Activated T-helper 2 cell treated with anti-CD3 and anti-CD28 coated beads, Interferon-gamma antibody, Interleukin-2, Interleukin-4, amounts not matched to agents 10 μg/mL and 5 μg/mL and 100 μg/mL, durations not matched to agents 14 hours and 24 hours and 36 hours (primary cell): ENCODE measurements at regions not wholly inside any gene's neighbourhood (a gene's known extent, or its start where the extent isn't known, plus 50 kb on each side); places are given as distances from the start of the nearest gene placed in this dataset.
"Not testable (repeated sequence)": the region's sequence is repeated elsewhere in the genome, so short reads cannot be mapped to it uniquely, and the experiment has no call there.

Source experiments
- DNase-seq: peaks from one replicate; pipeline ENCODE4 v3.0.0; 2021; ENCODE audit warnings: low spot score
- H3K27ac Mint-ChIP-seq: one replicate; pipeline ENCODE4 v1.8.0; 2021; ENCODE audit warnings: mixed read lengths
- H3K27me3 Mint-ChIP-seq: one replicate; pipeline ENCODE4 v1.8.0; 2021; ENCODE audit warnings: low read depth, mixed read lengths
- H3K36me3 Mint-ChIP-seq: one replicate; pipeline ENCODE4 v1.8.0; 2021; ENCODE audit warnings: low read depth, mixed read lengths
- H3K4me1 Mint-ChIP-seq: one replicate; pipeline ENCODE4 v1.8.0; 2021; ENCODE audit warnings: low read depth, mixed read lengths
- H3K4me3 Mint-ChIP-seq: one replicate; pipeline ENCODE4 v1.8.0; 2021; ENCODE audit warnings: low read depth, mild to moderate bottlenecking, moderate library complexity, mixed read lengths
- H3K9me3 Mint-ChIP-seq: one replicate; pipeline ENCODE4 v1.8.0; 2021; ENCODE audit warnings: mixed read lengths
- intact Hi-C: fragments of 100-400 bp; cut with micrococcal nuclease; formaldehyde crosslinking; loops from one replicate; pipeline ENCODE4 v1.15.1; 2023

GRCh38 chr18:51498085-51498855 lies 300.8 kb upstream of the MEX3C start:
- intact Hi-C loops = no loop called here
- Mint-ChIP-seq H3K4me1 (no peaks in the 10 kb centered on the region), H3K36me3 (no peaks in the 10 kb centered on the region), H3K4me3 (no peak overlapping the region), H3K9me3 (no peaks in the 10 kb centered on the region), H3K27me3 (peaks cover 3% of the 10 kb centered on the region), H3K27ac (no peak overlapping the region)
- DNase-seq = no peak

GRCh38 chr18:51503351-51503750 lies 305.9 kb upstream of the MEX3C start:
- H3K4me3 Mint-ChIP-seq = no peak overlapping the region
- no peaks in the 10 kb centered on the region for H3K36me3 Mint-ChIP-seq
- no peaks in the 10 kb centered on the region for H3K27me3 Mint-ChIP-seq
- intact Hi-C loops = no loop called here
- peaks cover 4% of the 10 kb centered on the region for H3K9me3 Mint-ChIP-seq
- H3K4me1 Mint-ChIP-seq = no peaks in the 10 kb centered on the region
- H3K27ac Mint-ChIP-seq = no peak overlapping the region
- DNase-seq = no peak

- Mint-ChIP-seq H3K27me3 (no peaks in the 10 kb centered on the region), H3K9me3 (peaks cover 11% of the 10 kb centered on the region), H3K4me1 (no peaks in the 10 kb centered on the region), H3K36me3 (no peaks in the 10 kb centered on the region), H3K27ac (no peak overlapping the region), H3K4me3 (no peak overlapping the region)
- no peak for DNase-seq
- intact Hi-C loops = no loop called here
Measured at GRCh38 chr18:51506811-51507210, 309.3 kb upstream of the MEX3C start.

GRCh38 chr18:51508410-51508809 lies 310.9 kb upstream of the MEX3C start:
- H3K4me3 Mint-ChIP-seq, H3K36me3 Mint-ChIP-seq, intact Hi-C loops, DNase-seq, H3K27ac Mint-ChIP-seq, H3K4me1 Mint-ChIP-seq, H3K27me3 Mint-ChIP-seq: not testable (repeated sequence)
- H3K9me3 Mint-ChIP-seq = peaks cover 11% of the 10 kb centered on the region

- Mint-ChIP-seq H3K36me3 (no peaks in the 10 kb centered on the region), H3K27me3 (no peaks in the 10 kb centered on the region), H3K27ac (no peak overlapping the region), H3K4me3 (no peak overlapping the region), H3K4me1 (no peaks in the 10 kb centered on the region), H3K9me3 (peaks cover 11% of the 10 kb centered on the region)
- DNase-seq = no peak
- intact Hi-C loops = no loop called here
Measured at GRCh38 chr18:51510020-51510419, 312.5 kb upstream of the MEX3C start.

- Mint-ChIP-seq H3K4me3 (no peak overlapping the region), H3K9me3 (peaks cover 7% of the 10 kb centered on the region), H3K36me3 (no peaks in the 10 kb centered on the region), H3K27ac (no peak overlapping the region), H3K27me3 (no peaks in the 10 kb centered on the region), H3K4me1 (no peaks in the 10 kb centered on the region)
- DNase-seq = no peak
- intact Hi-C loops = no loop called here
Measured at GRCh38 chr18:51513517-51513916, 316.0 kb upstream of the MEX3C start.

GRCh38 chr18:51514128-51514527 lies 316.6 kb upstream of the MEX3C start:
- no peak for DNase-seq
- no peaks in the 10 kb centered on the region for H3K36me3 Mint-ChIP-seq
- H3K27ac Mint-ChIP-seq = no peak overlapping the region
- H3K27me3 Mint-ChIP-seq = no peaks in the 10 kb centered on the region
- H3K4me1 Mint-ChIP-seq = no peaks in the 10 kb centered on the region
- intact Hi-C loops = no loop called here
- H3K4me3 Mint-ChIP-seq = no peak overlapping the region
- peaks cover 5% of the 10 kb centered on the region for H3K9me3 Mint-ChIP-seq

- H3K4me1 Mint-ChIP-seq = peaks cover 6% of the 10 kb centered on the region
- H3K9me3 Mint-ChIP-seq = no peaks in the 10 kb centered on the region
- no peak overlapping the region for H3K27ac Mint-ChIP-seq
- intact Hi-C loops = no loop called here
- no peak for DNase-seq
- peaks cover 1% of the 10 kb centered on the region for H3K27me3 Mint-ChIP-seq
- no peak overlapping the region for H3K4me3 Mint-ChIP-seq
- H3K36me3 Mint-ChIP-seq = no peaks in the 10 kb centered on the region
Measured at GRCh38 chr18:51516478-51517038, 319.1 kb upstream of the MEX3C start.

- no peak overlapping the region for H3K4me3 Mint-ChIP-seq
- intact Hi-C loops = no loop called here
- DNase-seq = no peak
- H3K4me1 Mint-ChIP-seq = peaks cover 12% of the 10 kb centered on the region
- no peaks in the 10 kb centered on the region for H3K9me3 Mint-ChIP-seq
- H3K36me3 Mint-ChIP-seq = no peaks in the 10 kb centered on the region
- H3K27ac Mint-ChIP-seq = no peak overlapping the region
- peaks cover 1% of the 10 kb centered on the region for H3K27me3 Mint-ChIP-seq
Measured at GRCh38 chr18:51519571-51519970, 322.1 kb upstream of the MEX3C start.

- H3K36me3 Mint-ChIP-seq = no peaks in the 10 kb centered on the region
- H3K4me1 Mint-ChIP-seq = peaks cover 12% of the 10 kb centered on the region
- intact Hi-C loops = loop anchor here (5.0 kb wide), 1 partner anchor 83 kb away; no protein-coding TSS in a partner anchor
- no peaks in the 10 kb centered on the region for H3K9me3 Mint-ChIP-seq
- no peak overlapping the region for H3K4me3 Mint-ChIP-seq
- peaks cover 1% of the 10 kb centered on the region for H3K27me3 Mint-ChIP-seq
- no peak overlapping the region for H3K27ac Mint-ChIP-seq
- DNase-seq = no peak
Measured at GRCh38 chr18:51520676-51521180, 323.2 kb upstream of the MEX3C start.

- no peak for DNase-seq
- Mint-ChIP-seq H3K27ac (no peak overlapping the region), H3K9me3 (no peaks in the 10 kb centered on the region), H3K36me3 (no peaks in the 10 kb centered on the region), H3K4me3 (no peak overlapping the region), H3K4me1 (peaks cover 13% of the 10 kb centered on the region), H3K27me3 (peaks cover 1% of the 10 kb centered on the region)
- intact Hi-C loops = loop anchor here (5.0 kb wide), 1 partner anchor 85 kb away; no protein-coding TSS in a partner anchor
Measured at GRCh38 chr18:51522338-51522737, 324.9 kb upstream of the MEX3C start.

GRCh38 chr18:51522821-51523220 lies 325.3 kb upstream of the MEX3C start:
- Mint-ChIP-seq H3K36me3 (no peaks in the 10 kb centered on the region), H3K4me1 (peaks cover 13% of the 10 kb centered on the region), H3K27me3 (peaks cover 1% of the 10 kb centered on the region), H3K27ac (no peak overlapping the region), H3K9me3 (no peaks in the 10 kb centered on the region), H3K4me3 (no peak overlapping the region)
- intact Hi-C loops = loop anchor here (5.0 kb wide), 1 partner anchor 86 kb away; no protein-coding TSS in a partner anchor
- no peak for DNase-seq

GRCh38 chr18:51523671-51524070 lies 326.2 kb upstream of the MEX3C start:
- no peaks in the 10 kb centered on the region for H3K9me3 Mint-ChIP-seq
- peaks cover 13% of the 10 kb centered on the region for H3K4me1 Mint-ChIP-seq
- no peak overlapping the region for H3K27ac Mint-ChIP-seq
- intact Hi-C loops = loop anchor here (5.0 kb wide), 1 partner anchor 86 kb away; no protein-coding TSS in a partner anchor
- H3K4me3 Mint-ChIP-seq = no peak overlapping the region
- no peak for DNase-seq
- H3K36me3 Mint-ChIP-seq = no peaks in the 10 kb centered on the region
- peaks cover 1% of the 10 kb centered on the region for H3K27me3 Mint-ChIP-seq
